GM23338 (cell line): ENCODE measurements at regions not wholly inside any gene's neighbourhood (a gene's known extent, or its start where the extent isn't known, plus 50 kb on each side); places are given as distances from the start of the nearest gene placed in this dataset.

Experiments
- ATAC-seq: fragments of 200-7000 bp; cut with Tn5 transposase; 3 replicates; pipeline ENCODE4 v1.9.1; 2020
- DNase-seq: peaks from one replicate; pipeline ENCODE4 v3.0.0-alpha.2; 2015; ENCODE audit warnings: low spot score
- H2AFZ ChIP-seq: fragments of 200-600 bp; sonication (generic); 2 replicates; pipeline ENCODE4 v1.8.0; 2016; ENCODE audit warnings: antibody characterized with exemption, mild to moderate bottlenecking, moderate library complexity
- H3F3A ChIP-seq: fragments of 200-600 bp; sonication (generic); replicated peaks from 2 replicates; pipeline ENCODE4 v1.8.0; 2017; ENCODE audit warnings: antibody characterized with exemption, mixed run types, low read depth
- H3K27ac ChIP-seq: fragments of 200-600 bp; sonication (generic); 2 replicates; pipeline ENCODE4 v1.6.1; 2016; ENCODE audit warnings: low read depth
- H3K27me3 ChIP-seq: fragments of 200-600 bp; sonication (generic); 2 replicates; pipeline ENCODE4 v1.8.0; 2016; ENCODE audit warnings: mild to moderate bottlenecking, mixed run types, moderate library complexity; ENCODE audit not compliant: insufficient read depth
- H3K36me3 ChIP-seq: fragments of 200-600 bp; sonication (generic); 2 replicates; pipeline ENCODE4 v1.8.0; 2016; ENCODE audit warnings: mild to moderate bottlenecking; ENCODE audit not compliant: insufficient read depth
- H3K4me1 ChIP-seq: fragments of 200-600 bp; sonication (generic); 2 replicates; pipeline ENCODE4 v1.8.0; 2016; ENCODE audit warnings: mild to moderate bottlenecking, moderate library complexity; ENCODE audit not compliant: insufficient read depth
- H3K4me2 ChIP-seq: fragments of 200-600 bp; sonication (generic); 2 replicates; pipeline ENCODE4 v1.7.1; 2017; ENCODE audit warnings: mixed run types
- H3K4me3 ChIP-seq: fragments of 200-600 bp; sonication (generic); 2 replicates; pipeline ENCODE4 v1.6.1; 2016; ENCODE audit warnings: mixed run types
- H3K79me2 ChIP-seq: fragments of 200-600 bp; sonication (generic); replicated peaks from 2 replicates; pipeline ENCODE4 v1.8.0; 2017; ENCODE audit warnings: mild to moderate bottlenecking; ENCODE audit not compliant: insufficient read depth
- H3K9me2 ChIP-seq: fragments of 200-600 bp; sonication (generic); 2 replicates; pipeline ENCODE4 v1.8.0; 2017; ENCODE audit not compliant: insufficient read depth
- H4K20me1 ChIP-seq: fragments of 200-600 bp; sonication (generic); replicated peaks from 2 replicates; pipeline ENCODE4 v1.8.0; 2017; ENCODE audit warnings: mild to moderate bottlenecking; ENCODE audit not compliant: insufficient read depth
- H3K27ac Mint-ChIP-seq: 2 replicates; pipeline ENCODE4 v1.8.0; 2020; ENCODE audit warnings: inconsistent platforms, mild to moderate bottlenecking, moderate library complexity, mixed read lengths
- H3K27me3 Mint-ChIP-seq: 3 replicates; pipeline ENCODE4 v1.8.0; 2022; ENCODE audit warnings: low read depth, mild to moderate bottlenecking, moderate library complexity, mixed read lengths, inconsistent platforms; ENCODE audit not compliant: insufficient read depth, poor library complexity
- H3K36me3 Mint-ChIP-seq: 3 replicates; pipeline ENCODE4 v1.8.0; 2021; ENCODE audit warnings: low read depth, mild to moderate bottlenecking, inconsistent platforms, moderate library complexity, mixed read lengths
- H3K4me1 Mint-ChIP-seq: 3 replicates; pipeline ENCODE4 v1.8.0; 2020; ENCODE audit warnings: mild to moderate bottlenecking, inconsistent platforms, mixed read lengths
- H3K4me3 Mint-ChIP-seq: 3 replicates; pipeline ENCODE4 v1.8.0; 2021; ENCODE audit warnings: moderate library complexity, mild to moderate bottlenecking, inconsistent platforms, mixed read lengths
- H3K9me3 Mint-ChIP-seq: 3 replicates; pipeline ENCODE4 v1.8.0; 2020; ENCODE audit warnings: moderate library complexity, mild to moderate bottlenecking, inconsistent platforms, mixed read lengths
- CREB1 ChIP-seq: fragments of 250-450 bp; sonication (Bioruptor Pico); IDR thresholded peaks from 2 replicates; pipeline ENCODE4 v1.5.0; 2020; ENCODE audit warnings: low read depth, mild to moderate bottlenecking, moderate library complexity
- CTCF ChIP-seq, 2 experiments: fragments of 200-600 bp in 1 of 2; sonication (generic) in 1 of 2; conservative IDR thresholded peaks; 2 replicates each; pipeline versions ENCODE4 v1.5.1 to v1.6.1; 2016 to 2017; ENCODE audit warnings: antibody characterized with exemption in 2 of 2, low read depth in 2 of 2, mild to moderate bottlenecking in 2 of 2, moderate library complexity in 1 of 2
- EZH2 ChIP-seq: fragments of 200-600 bp; sonication (generic); IDR thresholded peaks from one replicate; pipeline ENCODE4 v1.8.0; 2017; ENCODE audit warnings: antibody characterized with exemption, mild to moderate bottlenecking, low read depth; ENCODE audit not compliant: unreplicated experiment
- EZH2phosphoT487 ChIP-seq: fragments of 200-600 bp; sonication (generic); IDR thresholded peaks from one replicate; pipeline ENCODE4 v1.8.1; 2018; ENCODE audit warnings: antibody characterized with exemption; ENCODE audit not compliant: unreplicated experiment
- JUNB ChIP-seq: IDR thresholded peaks from one replicate; pipeline ENCODE4 v1.6.1; 2016; ENCODE audit warnings: antibody characterized with exemption; ENCODE audit not compliant: unreplicated experiment
- NANOG ChIP-seq: IDR thresholded peaks from 2 replicates; pipeline ENCODE4 v1.6.1; 2016; ENCODE audit warnings: antibody characterized with exemption, borderline replicate concordance
- POLR2AphosphoS5 ChIP-seq: IDR thresholded peaks from 2 replicates; pipeline ENCODE4 v1.6.1; 2016; ENCODE audit warnings: antibody characterized with exemption, low read depth
- REST ChIP-seq: IDR thresholded peaks from one replicate; pipeline ENCODE4 v1.6.1; 2018; ENCODE audit warnings: antibody characterized with exemption; ENCODE audit not compliant: unreplicated experiment
- STAT1 ChIP-seq: IDR thresholded peaks from one replicate; pipeline ENCODE4 v1.6.1; 2016; ENCODE audit warnings: antibody characterized with exemption; ENCODE audit not compliant: unreplicated experiment
- ZNF114 ChIP-seq: fragments of 250-450 bp; sonication (Bioruptor Pico); IDR thresholded peaks from 2 replicates; pipeline ENCODE4 v1.5.0; 2020; ENCODE audit warnings: mild to moderate bottlenecking, moderate library complexity
- ZNF331 ChIP-seq: fragments of 250-450 bp; sonication (Bioruptor Pico); IDR thresholded peaks from 2 replicates; pipeline ENCODE4 v1.5.0; 2020; ENCODE audit warnings: low read depth, mild to moderate bottlenecking, moderate library complexity
- TF ChIP-seq, protein P1 (sequence below): fragments of 250-450 bp; sonication (Bioruptor Pico); IDR thresholded peaks from 2 replicates; pipeline ENCODE4 v1.5.0; 2020; ENCODE audit warnings: mild to moderate bottlenecking, moderate library complexity
- TF ChIP-seq, protein P2 (sequence below): IDR thresholded peaks from 2 replicates; pipeline ENCODE4 v1.6.1; 2016; ENCODE audit warnings: antibody characterized with exemption

GRCh38 chr5:38669361-38669880, 113.0 kb upstream of the LIFR start:
- Histone ChIP-seq H3K4me2 (no peak overlapping the region), H3K9me2 (no peaks in the 10 kb centered on the region), H4K20me1 (no peaks in the 10 kb centered on the region; the same call in 1 of the 2 replicates), H3K4me1 (no peaks in the 10 kb centered on the region), H2AFZ (no peak overlapping the region), H3K27me3 (no peaks in the 10 kb centered on the region), H3K36me3 (no peaks in the 10 kb centered on the region), H3F3A (no peaks in the 10 kb centered on the region), H3K79me2 (no peaks in the 10 kb centered on the region), H3K4me3 (no peak overlapping the region), H3K27ac (no peak overlapping the region)
- no peaks in the 10 kb centered on the region for H3K36me3 Mint-ChIP-seq
- no peak overlapping the region for H3K27ac Mint-ChIP-seq
- H3K9me3 Mint-ChIP-seq: no peaks in the 10 kb centered on the region
- ATAC-seq (no peak), DNase-seq (no peak)
- TF ChIP-seq EZH2 (no peak), JUNB (no peak), CREB1 (CRISPR knock-in tag) (no peak), ZNF114 (no peak), STAT1 (no peak), ZNF331 (CRISPR knock-in tag) (no peak), NANOG (no peak), CTCF (conservative IDR thresholded peaks at IDR 0.05; ENCODE audit: low read depth in 2 of 2) (no peak), EZH2phosphoT487 (no peak), REST (no peak), POLR2AphosphoS5 (no peak)
- TF ChIP-seq, protein P1, sequence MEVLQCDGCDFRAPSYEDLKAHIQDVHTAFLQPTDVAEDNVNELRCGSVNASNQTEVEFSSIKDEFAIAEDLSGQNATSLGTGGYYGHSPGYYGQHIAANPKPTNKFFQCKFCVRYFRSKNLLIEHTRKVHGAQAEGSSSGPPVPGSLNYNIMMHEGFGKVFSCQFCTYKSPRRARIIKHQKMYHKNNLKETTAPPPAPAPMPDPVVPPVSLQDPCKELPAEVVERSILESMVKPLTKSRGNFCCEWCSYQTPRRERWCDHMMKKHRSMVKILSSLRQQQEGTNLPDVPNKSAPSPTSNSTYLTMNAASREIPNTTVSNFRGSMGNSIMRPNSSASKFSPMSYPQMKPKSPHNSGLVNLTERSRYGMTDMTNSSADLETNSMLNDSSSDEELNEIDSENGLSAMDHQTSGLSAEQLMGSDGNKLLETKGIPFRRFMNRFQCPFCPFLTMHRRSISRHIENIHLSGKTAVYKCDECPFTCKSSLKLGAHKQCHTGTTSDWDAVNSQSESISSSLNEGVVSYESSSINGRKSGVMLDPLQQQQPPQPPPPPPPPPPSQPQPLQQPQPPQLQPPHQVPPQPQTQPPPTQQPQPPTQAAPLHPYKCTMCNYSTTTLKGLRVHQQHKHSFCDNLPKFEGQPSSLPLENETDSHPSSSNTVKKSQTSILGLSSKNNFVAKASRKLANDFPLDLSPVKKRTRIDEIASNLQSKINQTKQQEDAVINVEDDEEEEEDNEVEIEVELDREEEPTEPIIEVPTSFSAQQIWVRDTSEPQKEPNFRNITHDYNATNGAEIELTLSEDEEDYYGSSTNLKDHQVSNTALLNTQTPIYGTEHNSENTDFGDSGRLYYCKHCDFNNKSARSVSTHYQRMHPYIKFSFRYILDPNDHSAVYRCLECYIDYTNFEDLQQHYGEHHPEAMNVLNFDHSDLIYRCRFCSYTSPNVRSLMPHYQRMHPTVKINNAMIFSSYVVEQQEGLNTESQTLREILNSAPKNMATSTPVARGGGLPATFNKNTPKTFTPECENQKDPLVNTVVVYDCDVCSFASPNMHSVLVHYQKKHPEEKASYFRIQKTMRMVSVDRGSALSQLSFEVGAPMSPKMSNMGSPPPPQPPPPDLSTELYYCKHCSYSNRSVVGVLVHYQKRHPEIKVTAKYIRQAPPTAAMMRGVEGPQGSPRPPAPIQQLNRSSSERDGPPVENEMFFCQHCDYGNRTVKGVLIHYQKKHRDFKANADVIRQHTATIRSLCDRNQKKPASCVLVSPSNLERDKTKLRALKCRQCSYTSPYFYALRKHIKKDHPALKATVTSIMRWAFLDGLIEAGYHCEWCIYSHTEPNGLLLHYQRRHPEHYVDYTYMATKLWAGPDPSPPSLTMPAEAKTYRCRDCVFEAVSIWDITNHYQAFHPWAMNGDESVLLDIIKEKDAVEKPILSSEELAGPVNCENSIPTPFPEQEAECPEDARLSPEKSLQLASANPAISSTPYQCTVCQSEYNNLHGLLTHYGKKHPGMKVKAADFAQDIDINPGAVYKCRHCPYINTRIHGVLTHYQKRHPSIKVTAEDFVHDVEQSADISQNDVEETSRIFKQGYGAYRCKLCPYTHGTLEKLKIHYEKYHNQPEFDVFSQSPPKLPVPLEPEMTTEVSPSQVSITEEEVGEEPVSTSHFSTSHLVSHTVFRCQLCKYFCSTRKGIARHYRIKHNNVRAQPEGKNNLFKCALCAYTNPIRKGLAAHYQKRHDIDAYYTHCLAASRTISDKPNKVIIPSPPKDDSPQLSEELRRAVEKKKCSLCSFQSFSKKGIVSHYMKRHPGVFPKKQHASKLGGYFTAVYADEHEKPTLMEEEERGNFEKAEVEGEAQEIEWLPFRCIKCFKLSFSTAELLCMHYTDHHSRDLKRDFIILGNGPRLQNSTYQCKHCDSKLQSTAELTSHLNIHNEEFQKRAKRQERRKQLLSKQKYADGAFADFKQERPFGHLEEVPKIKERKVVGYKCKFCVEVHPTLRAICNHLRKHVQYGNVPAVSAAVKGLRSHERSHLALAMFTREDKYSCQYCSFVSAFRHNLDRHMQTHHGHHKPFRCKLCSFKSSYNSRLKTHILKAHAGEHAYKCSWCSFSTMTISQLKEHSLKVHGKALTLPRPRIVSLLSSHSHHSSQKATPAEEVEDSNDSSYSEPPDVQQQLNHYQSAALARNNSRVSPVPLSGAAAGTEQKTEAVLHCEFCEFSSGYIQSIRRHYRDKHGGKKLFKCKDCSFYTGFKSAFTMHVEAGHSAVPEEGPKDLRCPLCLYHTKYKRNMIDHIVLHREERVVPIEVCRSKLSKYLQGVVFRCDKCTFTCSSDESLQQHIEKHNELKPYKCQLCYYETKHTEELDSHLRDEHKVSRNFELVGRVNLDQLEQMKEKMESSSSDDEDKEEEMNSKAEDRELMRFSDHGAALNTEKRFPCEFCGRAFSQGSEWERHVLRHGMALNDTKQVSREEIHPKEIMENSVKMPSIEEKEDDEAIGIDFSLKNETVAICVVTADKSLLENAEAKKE (CRISPR knock-in tag): no peak
- TF ChIP-seq, protein P2, sequence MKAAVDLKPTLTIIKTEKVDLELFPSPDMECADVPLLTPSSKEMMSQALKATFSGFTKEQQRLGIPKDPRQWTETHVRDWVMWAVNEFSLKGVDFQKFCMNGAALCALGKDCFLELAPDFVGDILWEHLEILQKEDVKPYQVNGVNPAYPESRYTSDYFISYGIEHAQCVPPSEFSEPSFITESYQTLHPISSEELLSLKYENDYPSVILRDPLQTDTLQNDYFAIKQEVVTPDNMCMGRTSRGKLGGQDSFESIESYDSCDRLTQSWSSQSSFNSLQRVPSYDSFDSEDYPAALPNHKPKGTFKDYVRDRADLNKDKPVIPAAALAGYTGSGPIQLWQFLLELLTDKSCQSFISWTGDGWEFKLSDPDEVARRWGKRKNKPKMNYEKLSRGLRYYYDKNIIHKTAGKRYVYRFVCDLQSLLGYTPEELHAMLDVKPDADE: no peak
- H3K4me3 Mint-ChIP-seq: no peak overlapping the region
- peaks cover 2% of the 10 kb centered on the region for H3K27me3 Mint-ChIP-seq
- no peaks in the 10 kb centered on the region; the same call in 2 of the 3 replicates for H3K4me1 Mint-ChIP-seq
